Naive B cell (primary cell): ENCODE measurements at regions not wholly inside any gene's neighbourhood (a gene's known extent, or its start where the extent isn't known, plus 50 kb on each side); places are given as distances from the start of the nearest gene placed in this dataset.

Experiments
- ATAC-seq, 2 donors: fragments of 150-1000 bp; cut with Tn5 transposase; 2 replicates each; pipeline ENCODE4 v1.10.0; 2021; ENCODE audit warnings: low read depth in 2 of 2, mild to moderate bottlenecking in 2 of 2, moderate library complexity in 2 of 2
- DNase-seq: peaks from one replicate; pipeline ENCODE4 v3.0.0; 2022
- H3K27ac Mint-ChIP-seq, 6 donors: one replicate each; pipeline ENCODE4 v1.8.0; 2020 to 2022; ENCODE audit warnings: mild to moderate bottlenecking in 6 of 6, mixed read lengths in 6 of 6, moderate library complexity in 5 of 6, inconsistent platforms in 2 of 6
- H3K27me3 Mint-ChIP-seq, 3 donors: one replicate each; pipeline ENCODE4 v1.8.0; 2021 to 2022; ENCODE audit warnings: mixed read lengths in 3 of 3, mild to moderate bottlenecking in 1 of 3
- H3K36me3 Mint-ChIP-seq, 2 donors: one replicate each; pipeline ENCODE4 v1.8.0; 2020 to 2022; ENCODE audit warnings: mixed read lengths in 2 of 2, inconsistent platforms in 1 of 2, mild to moderate bottlenecking in 1 of 2
- H3K4me1 Mint-ChIP-seq, 3 donors: one replicate each; pipeline ENCODE4 v1.8.0; 2020 to 2022; ENCODE audit warnings: mixed read lengths in 3 of 3, inconsistent platforms in 1 of 3, mild to moderate bottlenecking in 1 of 3, moderate library complexity in 1 of 3
- H3K4me3 Mint-ChIP-seq, 8 donors: one replicate each; pipeline ENCODE4 v1.8.0; 2020 to 2022; ENCODE audit warnings: mild to moderate bottlenecking in 8 of 8, mixed read lengths in 8 of 8, moderate library complexity in 8 of 8, inconsistent platforms in 2 of 8
- H3K9me3 Mint-ChIP-seq, 7 donors: one replicate each; pipeline ENCODE4 v1.8.0; 2020 to 2022; ENCODE audit warnings: mixed read lengths in 7 of 7, mild to moderate bottlenecking in 5 of 7, inconsistent platforms in 2 of 7, moderate library complexity in 1 of 7

DNA sequence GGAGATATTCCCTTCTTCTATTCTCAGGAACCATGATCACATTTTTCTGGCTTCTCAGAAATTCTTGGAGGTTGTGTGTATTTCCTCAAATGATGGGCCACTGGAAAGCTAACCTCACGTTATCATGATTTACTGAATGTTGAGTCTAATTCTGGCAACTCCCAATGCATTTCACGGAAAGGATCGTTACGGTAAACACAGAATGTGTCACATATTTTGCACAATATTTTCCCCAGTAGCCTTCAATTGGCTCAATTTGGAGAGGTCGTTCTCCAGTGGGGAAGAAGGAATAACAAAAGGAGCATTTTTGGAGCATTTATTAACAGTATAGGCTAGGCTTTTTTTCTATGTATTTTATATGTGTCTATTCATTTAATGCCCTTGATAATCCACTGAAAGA, 450.3 kb downstream of the HAPSTR1 start:
- Mint-ChIP-seq H3K27me3 (peaks cover 0 to 7% (median 5%) of the 10 kb centered on the region in 3 donors), H3K4me3 (no peak overlapping the region), H3K27ac (no peak overlapping the region), H3K4me1 (no peaks in the 10 kb centered on the region), H3K9me3 (peaks cover 2 to 18% (median 7%) of the 10 kb centered on the region in 7 donors), H3K36me3 (peaks cover 0 to 2% of the 10 kb centered on the region in 2 donors)
- ATAC-seq = no peak
- no peak for DNase-seq

DNA sequence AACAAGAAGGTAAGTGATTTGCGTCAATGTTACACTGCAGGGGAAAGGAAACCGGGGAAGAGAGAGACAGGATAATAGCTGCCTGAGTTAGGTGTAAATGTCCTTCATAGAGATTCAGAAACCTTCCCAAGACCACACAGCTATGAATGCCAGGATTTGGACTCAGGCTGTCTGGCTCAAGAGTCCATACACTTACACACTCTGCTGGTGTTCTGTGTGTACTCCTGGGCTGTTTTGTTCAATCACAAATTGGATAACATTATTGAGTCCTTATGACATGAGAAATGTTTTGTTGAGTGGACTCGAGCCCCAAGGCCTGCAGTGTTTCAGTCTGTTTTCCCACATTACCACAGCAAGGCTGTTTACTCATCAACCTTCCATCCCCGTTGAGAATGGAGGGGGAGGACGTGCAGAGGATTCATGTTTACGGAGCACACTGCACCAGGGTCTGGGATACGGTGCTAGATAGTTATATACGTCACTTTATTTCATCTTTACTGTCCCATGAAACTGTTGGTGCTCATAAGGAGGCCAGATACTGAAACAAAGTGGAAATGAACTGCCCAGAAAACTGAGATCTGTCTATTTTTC, 450.8 kb downstream of the HAPSTR1 start:
- no peaks in the 10 kb centered on the region for H3K4me1 Mint-ChIP-seq
- peaks cover 0 to 7% (median 5%) of the 10 kb centered on the region in 3 donors for H3K27me3 Mint-ChIP-seq
- H3K4me3 Mint-ChIP-seq = no peak overlapping the region
- ATAC-seq = no peak
- no peak for DNase-seq
- H3K9me3 Mint-ChIP-seq = peaks cover 0 to 15% (median 5%) of the 10 kb centered on the region in 7 donors
- H3K36me3 Mint-ChIP-seq = no peaks in the 10 kb centered on the region
- H3K27ac Mint-ChIP-seq = no peak overlapping the region

DNA sequence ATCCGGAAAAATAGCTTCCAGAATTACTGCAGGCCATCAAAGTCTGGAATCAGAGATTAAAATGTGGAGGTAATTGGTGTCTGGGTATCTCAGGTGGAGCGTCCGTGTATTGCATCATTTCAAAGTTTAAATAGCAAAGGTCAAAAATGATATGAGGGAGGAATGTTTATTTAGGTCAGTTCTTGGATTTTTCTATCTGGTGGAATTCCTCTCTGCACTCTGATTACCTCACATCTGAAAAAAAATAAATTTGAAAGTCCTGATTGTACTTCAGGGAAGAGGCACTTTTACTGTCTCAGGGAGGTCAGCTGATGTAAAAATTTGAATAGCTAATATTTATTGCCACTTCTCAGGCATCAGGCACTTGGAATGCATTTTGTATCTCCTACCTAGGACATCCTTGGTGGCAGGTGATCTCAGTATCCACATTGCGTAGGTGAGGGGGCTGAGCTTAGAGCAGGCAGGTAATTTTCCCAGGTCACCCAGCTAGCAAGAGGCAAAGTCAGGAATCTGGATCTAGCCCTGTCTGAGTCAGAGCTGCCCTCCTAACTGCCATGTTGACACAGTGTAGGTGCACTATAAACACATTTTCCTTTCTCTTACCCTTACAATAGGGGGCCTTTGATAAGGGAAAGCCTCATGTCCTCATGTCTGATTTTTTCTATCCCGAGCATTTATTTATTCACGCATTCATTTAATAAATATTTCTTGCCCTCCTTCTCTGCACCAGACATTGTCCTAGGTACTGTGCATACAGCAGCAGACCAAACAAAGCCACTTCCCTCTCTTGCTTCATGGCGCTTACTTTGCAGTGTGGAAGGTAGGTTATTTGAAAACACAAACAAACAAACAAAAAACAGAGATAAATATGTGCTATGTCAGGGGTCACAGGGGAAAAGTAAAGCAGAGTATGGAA, 454.3 kb downstream of the HAPSTR1 start:
- Mint-ChIP-seq H3K4me3 (no peak overlapping the region), H3K36me3 (no peaks in the 10 kb centered on the region), H3K4me1 (no peaks in the 10 kb centered on the region), H3K9me3 (peaks cover 0 to 7% (median 2%) of the 10 kb centered on the region in 7 donors), H3K27ac (no peak overlapping the region), H3K27me3 (peaks cover 0 to 7% (median 5%) of the 10 kb centered on the region in 3 donors)
- ATAC-seq (no peak), DNase-seq (no peak)

DNA sequence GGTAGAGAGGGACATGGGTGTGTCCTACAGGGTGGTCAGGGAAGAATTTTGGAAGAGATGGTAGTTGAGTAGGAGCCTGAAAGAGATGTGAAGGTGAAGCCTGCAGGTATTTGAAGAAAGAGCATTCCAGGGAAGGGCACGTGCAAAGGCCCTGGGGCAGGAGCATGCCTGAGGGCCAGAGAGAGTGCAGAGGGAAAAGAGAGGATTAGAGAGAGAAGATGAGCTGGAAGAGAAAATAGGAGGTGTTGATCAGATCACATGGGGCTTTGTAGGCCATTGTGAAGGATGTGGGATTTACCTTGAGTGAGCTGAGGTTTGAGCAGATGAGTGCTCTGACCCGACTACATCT, 455.0 kb downstream of the HAPSTR1 start:
- H3K36me3 Mint-ChIP-seq = no peaks in the 10 kb centered on the region
- ATAC-seq = no peak
- H3K27ac Mint-ChIP-seq = no peak overlapping the region

DNA sequence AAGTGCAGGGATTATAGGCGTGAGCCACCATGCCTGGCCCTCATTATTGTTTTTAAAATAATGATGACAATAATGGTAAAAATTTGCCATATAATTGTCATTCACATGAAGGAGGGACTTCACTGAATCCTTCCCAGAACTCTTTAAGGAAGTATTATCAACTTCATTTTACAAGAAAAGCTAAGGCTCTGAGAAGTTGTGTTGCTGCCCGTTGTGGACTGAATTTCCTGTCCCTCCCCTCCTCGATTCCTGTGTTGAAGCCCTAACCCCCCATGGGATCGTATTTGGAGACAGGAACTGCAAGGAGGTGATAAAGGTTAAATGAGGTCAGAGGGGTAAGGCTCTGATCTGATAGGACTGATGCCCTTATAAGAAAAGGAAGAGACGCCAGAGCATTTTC, 458.0 kb downstream of the HAPSTR1 start:
- no peak overlapping the region for H3K27ac Mint-ChIP-seq
- peaks cover 2 to 16% (median 9%) of the 10 kb centered on the region in 7 donors for H3K9me3 Mint-ChIP-seq
- no peak for DNase-seq
- no peaks in the 10 kb centered on the region for H3K4me1 Mint-ChIP-seq
- H3K27me3 Mint-ChIP-seq = peaks cover 0 to 12% (median 5%) of the 10 kb centered on the region in 3 donors
- H3K4me3 Mint-ChIP-seq = no peak overlapping the region
- peaks cover 0 to 5% of the 10 kb centered on the region in 2 donors for H3K36me3 Mint-ChIP-seq
- ATAC-seq = no peak

More for the DNA sequence above, 455.0 kb downstream of the HAPSTR1 start:
- no peak overlapping the region for H3K4me3 Mint-ChIP-seq
- H3K27me3 Mint-ChIP-seq = peaks cover 0 to 7% (median 5%) of the 10 kb centered on the region in 3 donors
- H3K4me1 Mint-ChIP-seq = no peaks in the 10 kb centered on the region
- DNase-seq = no peak
- H3K9me3 Mint-ChIP-seq = peaks cover 2 to 9% (median 4%) of the 10 kb centered on the region in 7 donors

DNA sequence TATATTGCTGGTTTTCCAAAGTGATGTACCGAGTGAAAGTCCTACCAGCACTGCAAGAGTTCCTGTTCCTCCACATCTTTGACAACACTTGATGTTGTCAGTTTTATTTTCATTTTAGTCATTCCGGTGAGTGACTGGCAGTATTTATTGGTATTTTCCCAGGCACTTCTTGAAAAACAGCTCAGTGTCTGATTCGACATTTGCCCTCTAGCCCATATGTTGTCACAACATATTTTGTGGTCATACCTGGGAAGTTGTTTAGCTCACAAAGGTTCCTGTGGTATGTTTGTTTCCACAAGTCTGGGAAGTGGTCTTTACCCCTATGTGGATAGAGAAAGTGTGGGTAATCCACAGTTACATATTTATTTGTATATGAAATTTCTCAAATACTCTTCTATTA, 463.6 kb downstream of the HAPSTR1 start:
- no peak for ATAC-seq
- H3K9me3 Mint-ChIP-seq = peaks cover 2 to 29% (median 14%) of the 10 kb centered on the region in 7 donors

DNA sequence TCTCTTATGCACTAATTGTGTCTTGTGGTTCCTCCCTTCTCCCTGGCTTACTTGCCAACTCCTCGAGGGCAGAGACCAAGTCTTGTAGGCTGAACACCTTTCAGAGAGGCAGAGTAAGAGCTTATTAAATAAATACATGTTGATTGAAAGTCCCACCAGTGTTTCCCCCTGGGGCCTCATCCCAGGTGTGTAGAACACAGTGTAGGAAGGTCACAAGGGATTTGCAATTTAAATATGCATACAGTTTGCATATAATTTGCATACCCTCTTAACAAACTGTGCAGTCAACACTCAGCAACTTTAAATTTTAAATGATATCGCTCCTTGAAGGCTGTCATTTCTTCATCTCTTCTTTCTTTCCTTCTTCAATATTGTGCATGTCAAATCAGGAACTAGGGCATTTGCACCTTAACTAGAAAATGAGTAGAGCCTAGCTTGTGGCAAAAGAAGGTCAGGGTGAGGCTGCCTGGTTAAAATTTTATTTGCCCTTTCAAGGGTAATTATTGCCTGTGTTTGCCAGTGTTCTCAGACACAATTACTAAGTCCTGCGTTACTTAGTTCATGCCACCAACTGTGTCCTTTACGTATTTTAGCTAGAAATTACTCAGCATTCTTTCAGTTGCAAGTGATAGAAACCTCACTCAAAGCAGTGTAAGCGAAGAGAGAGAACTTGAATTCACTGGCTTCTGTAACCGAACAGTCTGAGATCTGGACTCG, 465.7 kb downstream of the HAPSTR1 start:
- Mint-ChIP-seq H3K4me3 (no peak overlapping the region), H3K36me3 (peaks cover 0 to 8% of the 10 kb centered on the region in 2 donors), H3K9me3 (peaks cover 0 to 20% (median 10%) of the 10 kb centered on the region in 7 donors), H3K27me3 (peaks cover 0 to 15% (median 7%) of the 10 kb centered on the region in 3 donors), H3K4me1 (no peaks in the 10 kb centered on the region), H3K27ac (no peak overlapping the region)
- DNase-seq (no peak), ATAC-seq (no peak)

More for the DNA sequence above, 463.6 kb downstream of the HAPSTR1 start:
- no peak overlapping the region for H3K27ac Mint-ChIP-seq
- peaks cover 0 to 5% (median under 1%) of the 10 kb centered on the region in 3 donors for H3K27me3 Mint-ChIP-seq
- H3K4me1 Mint-ChIP-seq = no peaks in the 10 kb centered on the region
- DNase-seq = no peak
- peaks cover 0 to 8% of the 10 kb centered on the region in 2 donors for H3K36me3 Mint-ChIP-seq
- H3K4me3 Mint-ChIP-seq = no peak overlapping the region

DNA sequence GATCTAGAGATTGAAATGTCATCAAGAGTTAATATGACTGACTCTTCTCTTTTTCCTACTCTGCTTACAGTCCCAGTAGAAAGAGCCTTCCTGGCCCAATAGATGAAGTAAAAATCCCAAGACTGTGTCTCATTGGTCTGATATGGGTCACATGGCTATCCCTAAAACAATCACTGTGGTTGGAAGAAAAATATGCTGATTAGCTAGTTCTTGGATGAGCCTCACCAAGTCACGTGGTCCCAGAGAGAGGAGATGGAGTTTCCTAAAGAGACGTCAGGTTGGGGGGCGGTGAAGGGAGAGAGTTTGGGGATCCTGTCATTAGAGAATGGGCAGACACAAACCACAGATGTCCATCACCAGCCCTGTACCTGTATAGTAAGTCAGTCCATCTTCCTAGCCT, 466.3 kb downstream of the HAPSTR1 start:
- Mint-ChIP-seq H3K9me3 (peaks cover 0 to 20% (median 10%) of the 10 kb centered on the region in 7 donors), H3K4me1 (no peaks in the 10 kb centered on the region), H3K27ac (no peak overlapping the region), H3K27me3 (peaks cover 0 to 12% (median 7%) of the 10 kb centered on the region in 3 donors), H3K36me3 (peaks cover 0 to 8% of the 10 kb centered on the region in 2 donors), H3K4me3 (no peak overlapping the region)
- no peak for ATAC-seq
- DNase-seq = no peak

DNA sequence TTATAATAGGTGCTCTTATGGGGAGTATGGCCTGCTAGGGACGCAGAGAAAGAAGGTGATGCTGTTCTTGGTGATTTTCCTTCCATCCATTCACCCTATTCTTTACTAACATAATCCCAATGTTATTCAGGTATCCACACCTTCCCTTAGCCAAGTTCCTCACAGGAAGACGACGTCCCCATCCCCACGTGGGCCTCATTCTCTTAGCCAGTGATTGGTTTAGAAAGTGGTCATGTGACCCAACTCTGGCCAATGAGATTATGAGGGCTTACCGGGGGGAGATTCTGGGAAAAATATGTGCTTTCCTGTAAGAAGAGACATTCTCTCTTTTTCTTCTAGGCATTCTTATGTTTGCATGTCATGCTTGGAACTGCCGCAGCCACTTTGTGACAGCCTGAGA, 474.7 kb downstream of the HAPSTR1 start:
- no peak overlapping the region for H3K27ac Mint-ChIP-seq
- H3K27me3 Mint-ChIP-seq = peaks cover 0 to 12% (median 0%) of the 10 kb centered on the region in 3 donors
- H3K4me1 Mint-ChIP-seq = no peaks in the 10 kb centered on the region
- DNase-seq = no peak
- H3K36me3 Mint-ChIP-seq = no peaks in the 10 kb centered on the region
- H3K4me3 Mint-ChIP-seq = no peak overlapping the region
- H3K9me3 Mint-ChIP-seq = no peaks in the 10 kb centered on the region
- no peak for ATAC-seq

DNA sequence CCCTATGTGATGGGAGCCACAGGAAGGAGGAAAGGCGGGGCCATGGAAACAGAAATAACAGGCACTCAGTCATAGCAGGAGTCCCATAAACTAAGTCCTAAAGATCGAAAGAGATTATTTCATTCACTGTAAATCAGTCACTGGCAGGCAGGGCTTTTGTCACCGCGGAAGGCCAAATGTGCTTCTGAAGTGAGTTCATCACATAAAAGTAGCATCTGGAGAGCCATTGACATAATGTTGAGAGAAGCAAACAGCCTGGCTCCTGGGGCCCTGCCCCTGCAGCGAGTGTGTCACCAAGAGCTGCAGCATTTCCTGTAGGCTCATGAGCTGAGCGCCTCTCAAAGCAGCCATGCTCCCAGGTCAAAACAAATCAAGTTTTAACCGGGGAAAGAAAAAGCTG, 476.2 kb downstream of the HAPSTR1 start:
- Mint-ChIP-seq H3K27ac (no peak overlapping the region), H3K4me1 (no peaks in the 10 kb centered on the region), H3K4me3 (no peak overlapping the region), H3K36me3 (no peaks in the 10 kb centered on the region), H3K27me3 (peaks cover 0 to 4% (median 0%) of the 10 kb centered on the region in 3 donors), H3K9me3 (peaks cover 0 to 3% (median 0%) of the 10 kb centered on the region in 7 donors)
- no peak for DNase-seq
- ATAC-seq = no peak

DNA sequence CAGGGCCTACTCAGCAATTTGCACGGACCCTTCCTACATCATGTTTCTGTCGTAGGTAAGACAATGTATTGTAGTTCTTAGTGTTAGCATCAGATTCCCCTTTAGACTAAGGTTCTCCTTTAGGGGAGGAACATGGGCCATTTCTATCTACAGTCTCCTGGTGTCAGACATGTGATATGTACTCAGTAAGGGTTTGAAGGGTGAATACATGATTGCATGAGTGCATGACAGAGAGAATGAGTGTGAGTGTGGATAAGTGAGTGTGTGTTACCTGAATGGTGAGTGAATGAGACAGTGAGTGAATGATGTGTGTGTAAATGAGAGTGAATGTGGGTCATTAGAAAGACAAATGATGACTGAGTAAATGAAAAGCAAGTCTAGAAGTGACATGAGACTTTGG, 476.8 kb downstream of the HAPSTR1 start:
- ATAC-seq (no peak), DNase-seq (no peak)
- no peaks in the 10 kb centered on the region for H3K36me3 Mint-ChIP-seq
- no peak overlapping the region for H3K27ac Mint-ChIP-seq
- no peak overlapping the region for H3K4me3 Mint-ChIP-seq
- H3K27me3 Mint-ChIP-seq = peaks cover 0 to 4% (median 0%) of the 10 kb centered on the region in 3 donors
- H3K9me3 Mint-ChIP-seq = peaks cover 0 to 3% (median 0%) of the 10 kb centered on the region in 7 donors
- no peaks in the 10 kb centered on the region for H3K4me1 Mint-ChIP-seq

DNA sequence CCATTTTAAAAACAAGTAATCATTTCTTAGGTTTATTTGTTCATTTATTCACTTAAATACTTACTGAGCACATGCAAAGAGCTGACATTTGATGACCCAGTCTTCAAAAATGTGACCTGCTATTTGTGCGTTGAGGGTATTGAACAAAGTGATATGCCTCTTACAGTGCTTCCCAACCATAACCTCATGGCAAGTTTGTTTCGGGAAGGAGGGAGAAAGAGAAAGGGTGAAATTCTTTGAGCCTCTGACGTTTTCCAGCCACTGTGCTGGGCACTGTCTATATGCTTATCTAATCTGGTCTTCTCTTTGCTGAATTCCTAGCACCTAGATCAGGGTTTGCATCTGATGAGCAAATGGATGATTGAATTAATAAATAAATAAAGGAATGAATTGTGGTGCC, 479.1 kb downstream of the HAPSTR1 start:
- no peak for DNase-seq
- no peak overlapping the region for H3K4me3 Mint-ChIP-seq
- H3K9me3 Mint-ChIP-seq = peaks cover 0 to 3% (median 0%) of the 10 kb centered on the region in 7 donors
- ATAC-seq = no peak
- H3K36me3 Mint-ChIP-seq = no peaks in the 10 kb centered on the region
- H3K4me1 Mint-ChIP-seq = no peaks in the 10 kb centered on the region
- H3K27me3 Mint-ChIP-seq = peaks cover 0 to 4% (median 0%) of the 10 kb centered on the region in 3 donors
- no peak overlapping the region for H3K27ac Mint-ChIP-seq

DNA sequence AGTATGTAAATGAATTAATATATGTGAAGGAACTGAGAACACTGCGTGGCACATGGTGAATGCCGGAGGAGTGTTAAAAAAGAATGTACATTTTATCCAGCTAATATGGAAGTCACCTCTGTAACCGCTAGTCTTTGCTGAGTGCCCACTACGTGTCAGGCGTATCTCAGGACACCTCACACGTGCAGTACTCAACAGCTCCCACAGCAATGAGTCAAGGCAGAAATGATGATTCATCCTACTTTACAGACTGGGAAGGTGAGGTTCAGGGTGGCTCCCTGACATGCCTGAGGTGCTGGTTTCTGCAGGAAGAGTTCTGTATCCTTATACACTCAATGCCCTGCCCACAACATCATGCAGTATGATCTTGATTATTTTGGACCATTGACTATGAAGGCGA, 487.0 kb downstream of the HAPSTR1 start:
- no peak for ATAC-seq
- H3K9me3 Mint-ChIP-seq = peaks cover 0 to 8% (median 5%) of the 10 kb centered on the region in 7 donors

More for the DNA sequence above, 487.0 kb downstream of the HAPSTR1 start:
- no peak overlapping the region for H3K27ac Mint-ChIP-seq
- no peaks in the 10 kb centered on the region for H3K36me3 Mint-ChIP-seq
- no peak overlapping the region for H3K4me3 Mint-ChIP-seq
- peaks cover 0 to 4% (median 0%) of the 10 kb centered on the region in 3 donors for H3K27me3 Mint-ChIP-seq
- H3K4me1 Mint-ChIP-seq = no peaks in the 10 kb centered on the region
- no peak for DNase-seq
